Pons (tissue), 1 donor: ENCODE measurements at regions not wholly inside any gene's neighbourhood (a gene's known extent, or its start where the extent isn't known, plus 50 kb on each side); places are given as distances from the start of the nearest gene placed in this dataset.
"Not testable (repeated sequence)": the region's sequence is repeated elsewhere in the genome, so short reads cannot be mapped to it uniquely, and the experiment has no call there.

Source experiments
- DNase-seq: peaks from one replicate; pipeline ENCODE4 v3.0.0-alpha.2; 2016; ENCODE audit warnings: low spot score

DNA sequence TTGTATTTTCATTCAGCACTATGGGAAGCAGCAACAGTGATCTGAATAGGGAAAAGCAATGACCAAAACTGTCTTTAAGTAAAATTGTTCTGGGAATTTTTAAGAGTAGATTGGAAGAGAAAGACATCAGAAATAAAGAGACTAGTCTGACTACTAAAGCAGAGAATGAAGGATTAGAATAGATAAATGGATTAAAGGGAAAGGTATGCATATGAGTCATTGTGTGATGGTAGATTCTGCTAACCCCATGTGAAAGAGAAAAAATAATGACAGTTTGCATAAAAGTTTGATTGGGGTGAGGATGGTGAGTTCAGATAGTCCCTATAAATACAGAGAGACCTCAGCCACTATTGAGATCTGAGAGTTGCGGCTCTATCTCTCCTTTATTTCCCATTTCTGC is 139.6 kb upstream of the DCC start:
- DNase-seq, result no peak

DNA sequence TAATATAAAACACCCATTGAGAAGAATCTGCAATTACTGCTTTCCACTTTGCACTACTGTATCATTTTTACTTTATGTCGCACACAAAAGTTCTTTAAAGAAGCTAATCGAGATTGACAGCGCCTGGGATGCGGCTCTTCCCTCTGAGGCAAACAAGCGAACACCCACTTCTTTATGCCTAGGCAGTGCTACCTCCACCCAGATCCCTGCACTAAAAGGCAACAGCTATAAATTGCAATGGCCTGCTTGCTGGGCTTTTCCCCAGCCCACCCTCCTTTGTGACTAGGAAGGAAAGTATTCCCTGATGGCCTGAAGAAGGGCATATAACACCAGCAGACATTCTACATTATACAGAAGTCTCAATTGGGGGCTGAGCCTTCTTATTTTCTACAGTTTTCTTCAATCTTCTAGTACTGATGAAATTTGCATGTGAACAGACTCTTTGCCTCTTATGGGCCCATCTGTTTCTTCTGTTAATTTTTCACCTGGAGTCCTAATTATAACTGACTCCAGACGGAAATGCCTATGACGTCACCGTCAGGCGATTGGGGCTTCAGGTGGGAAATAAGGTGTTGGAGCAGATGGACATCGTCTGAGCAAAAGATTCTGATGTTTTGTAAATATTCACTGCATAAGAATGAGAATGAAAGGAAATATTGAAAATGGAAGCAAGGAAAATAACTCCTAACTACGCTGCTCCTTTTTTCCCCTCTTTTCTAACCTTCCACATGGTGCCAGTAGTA is 138.9 kb upstream of the DCC start:
- no peak for DNase-seq

DNA sequence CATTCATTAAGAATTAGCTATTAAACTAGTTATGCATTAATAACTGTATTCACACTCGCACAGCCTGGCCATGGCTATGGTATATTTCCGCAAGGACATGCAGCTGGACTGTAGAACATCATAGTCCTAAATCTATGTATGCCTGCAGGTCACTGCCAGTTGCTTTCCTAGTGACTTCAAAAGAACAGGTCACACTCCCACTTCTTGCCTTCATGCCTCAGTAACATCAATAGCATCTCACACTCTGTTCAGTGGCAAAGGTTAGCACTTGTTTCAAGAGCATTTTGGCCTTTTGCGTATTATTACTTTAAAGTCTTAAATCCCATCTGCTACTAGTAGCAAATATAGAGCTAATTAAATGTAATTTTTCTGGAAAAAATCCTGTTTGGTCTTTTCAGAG is 131.4 kb upstream of the DCC start:
- no peak for DNase-seq

DNA sequence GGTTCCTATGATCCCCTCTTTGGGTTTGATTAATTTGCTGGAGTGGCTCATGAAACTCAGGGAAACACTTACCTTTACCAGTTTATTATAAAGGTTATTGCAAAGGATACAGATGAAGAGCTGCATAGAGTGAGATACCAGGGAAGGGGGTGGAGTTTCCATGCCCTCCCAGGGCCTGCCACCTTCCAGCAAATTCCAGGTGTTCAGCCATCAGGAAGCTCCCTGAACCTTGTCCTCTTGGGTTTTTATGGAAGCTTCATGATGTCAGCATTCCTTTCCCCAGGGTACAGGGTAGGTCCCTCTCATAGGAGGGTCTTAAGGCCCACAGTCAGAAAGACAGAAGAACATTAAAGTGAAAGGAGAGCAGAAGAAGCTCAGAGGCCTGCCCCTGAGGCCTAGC is 123.9 kb upstream of the DCC start:
- no peak for DNase-seq

DNA sequence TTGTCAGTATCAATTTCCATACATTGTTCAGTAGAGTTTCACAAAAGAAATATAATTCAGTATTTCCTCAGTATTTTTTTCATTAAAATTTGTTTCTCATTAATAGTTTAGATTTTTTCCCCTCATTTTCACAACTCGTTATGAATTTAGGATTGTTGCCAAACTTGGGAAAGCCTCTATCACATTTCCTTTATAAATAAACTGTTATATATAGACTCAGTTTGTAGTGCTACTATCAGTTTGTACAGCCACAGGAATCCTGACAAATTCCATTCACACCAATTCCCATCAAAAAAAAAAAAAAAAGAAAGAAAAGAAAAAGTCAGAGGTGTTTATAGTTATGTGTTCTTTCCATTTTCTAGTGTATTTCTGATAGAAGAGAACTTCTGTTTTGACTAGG is 123.3 kb upstream of the DCC start:
- no peak for DNase-seq

DNA sequence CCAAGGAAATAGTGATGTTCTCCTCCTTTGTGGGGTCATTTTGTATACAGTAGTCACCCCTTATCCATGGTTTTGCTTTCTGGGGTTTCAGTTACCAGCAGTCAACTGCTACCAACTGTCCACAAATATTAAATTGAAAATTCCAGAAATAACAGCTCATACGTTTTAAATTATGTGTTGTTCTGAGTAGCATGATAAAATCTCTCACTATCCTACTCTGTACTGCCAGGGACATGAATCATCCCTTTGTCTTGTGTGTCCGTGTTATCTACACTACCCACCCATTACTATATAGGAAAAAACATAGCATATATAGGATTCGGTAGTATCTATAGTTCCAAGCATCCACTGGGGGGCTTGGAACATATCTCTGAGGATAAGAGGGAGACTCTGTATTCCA is 120.9 kb upstream of the DCC start:
- DNase-seq, result no peak

DNA sequence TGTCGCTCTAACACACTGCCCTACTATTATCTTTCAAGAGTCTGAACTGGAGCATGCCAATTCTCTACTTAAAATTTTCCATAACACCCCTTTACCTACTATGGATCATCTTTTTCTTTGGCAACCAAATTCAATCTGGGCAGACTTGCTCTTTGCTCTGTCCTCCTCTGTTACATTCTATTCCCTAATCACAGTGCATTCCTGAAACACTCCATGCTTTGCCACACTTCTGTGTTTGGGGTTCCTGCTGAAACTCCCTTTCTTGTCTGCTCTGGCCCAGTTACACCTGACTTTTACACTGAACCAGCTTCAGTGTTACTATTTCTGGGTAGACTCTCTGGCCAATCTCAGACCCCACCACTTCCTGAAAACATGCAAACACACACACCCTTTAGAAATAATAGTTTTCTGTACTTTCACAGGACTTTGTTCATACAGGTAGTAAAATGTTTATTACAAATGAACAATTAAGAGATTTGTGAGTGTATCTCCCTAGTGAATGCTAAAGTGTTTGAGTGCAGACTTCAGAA is 119.9 kb upstream of the DCC start:
- no peak for DNase-seq

DNA sequence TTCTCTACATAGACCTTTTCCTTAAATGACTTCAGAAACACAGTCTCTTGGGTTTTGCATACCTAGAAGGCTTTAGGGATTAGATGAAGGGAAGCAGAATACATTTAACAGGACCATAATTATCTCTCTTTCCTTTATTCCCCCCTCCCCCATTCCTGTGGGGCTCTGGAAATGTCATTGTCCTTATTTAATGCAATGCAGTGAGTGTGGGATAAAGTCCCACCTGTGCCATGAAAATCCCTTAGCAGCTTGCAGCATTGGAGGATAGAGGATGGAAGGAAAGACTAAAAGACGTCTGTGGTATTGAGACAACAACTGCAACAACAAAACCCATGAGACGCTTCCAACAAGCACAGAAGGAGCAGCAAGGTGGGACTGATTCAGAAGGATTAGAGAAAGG is 117.8 kb upstream of the DCC start:
- no peak for DNase-seq

DNA sequence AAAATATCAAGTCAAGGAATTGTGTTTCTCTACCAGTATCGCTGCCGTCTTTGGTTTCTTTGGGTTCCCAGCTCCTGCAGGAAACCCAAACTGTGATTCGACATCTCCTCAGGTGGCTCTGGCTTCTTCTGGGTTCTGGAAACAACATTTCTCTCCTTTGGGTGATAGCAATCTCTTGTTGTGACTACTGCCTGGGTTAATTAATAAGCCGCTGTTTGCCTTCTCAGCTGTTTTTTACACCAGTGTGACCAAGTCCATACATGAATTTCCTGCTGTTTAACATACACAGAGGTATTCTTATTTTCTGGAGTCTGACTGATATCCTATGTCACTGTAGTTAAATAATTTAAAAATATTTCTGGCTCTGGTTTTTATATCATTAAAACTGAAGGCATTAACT is 112.5 kb upstream of the DCC start:
- DNase-seq, result no peak

DNA sequence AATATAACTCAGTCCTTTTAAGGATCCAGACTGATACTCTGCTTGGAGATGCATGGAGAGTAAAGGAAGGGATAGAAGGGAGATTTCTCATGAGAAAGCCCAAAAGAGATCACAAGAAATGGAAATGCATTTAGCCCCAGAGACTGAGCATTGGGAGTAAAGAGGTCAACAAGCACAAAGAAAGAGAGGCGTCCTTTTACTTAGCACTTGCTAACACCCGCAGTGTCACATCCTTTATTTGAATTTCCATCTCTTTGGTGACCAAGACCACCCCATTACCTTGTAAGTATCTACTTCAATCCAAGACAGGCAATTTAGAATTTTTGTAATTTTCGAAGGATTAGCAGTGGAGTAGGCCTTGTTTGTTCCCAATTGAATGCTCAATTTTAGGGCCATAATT is 111.8 kb upstream of the DCC start:
- DNase-seq, result no peak

DNA sequence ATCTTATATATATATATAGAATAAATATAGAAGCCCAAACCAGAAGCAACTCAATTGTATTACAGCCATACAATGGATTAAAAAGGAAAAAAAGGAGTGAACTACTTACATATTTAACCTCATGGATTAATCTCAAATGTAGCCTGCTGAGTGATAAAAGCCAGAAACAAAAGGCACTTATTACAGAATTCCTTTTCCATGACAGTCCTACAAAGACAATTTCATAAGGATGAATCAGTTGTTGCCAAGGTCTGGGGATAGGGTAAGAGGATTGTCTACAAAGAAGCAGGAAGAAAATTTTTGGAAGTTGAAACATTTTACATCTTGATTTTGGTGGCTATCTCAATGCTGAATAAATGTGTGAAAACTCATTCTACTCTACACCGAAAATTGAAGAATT is 103.9 kb upstream of the DCC start:
- DNase-seq, result no peak

DNA sequence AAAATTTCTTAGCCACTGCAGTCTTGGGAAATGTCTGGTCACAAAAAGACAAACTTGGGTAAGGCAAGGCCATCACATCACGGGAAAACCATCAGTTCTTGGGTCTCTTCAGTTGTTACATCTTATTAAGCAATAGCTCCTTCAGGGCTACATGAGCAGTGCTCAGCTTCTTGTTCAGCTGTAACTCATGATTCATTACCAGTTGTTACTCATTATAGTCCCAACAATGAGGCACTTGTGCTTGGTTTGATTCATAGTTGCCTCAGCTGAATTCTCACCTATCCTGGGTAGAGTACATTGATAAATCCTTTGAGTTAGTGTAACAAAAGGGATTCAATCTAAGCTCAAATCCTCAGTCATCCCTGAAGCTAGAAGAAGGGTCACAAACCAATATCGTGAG is 102.4 kb upstream of the DCC start:
- DNase-seq, result no peak

DNA sequence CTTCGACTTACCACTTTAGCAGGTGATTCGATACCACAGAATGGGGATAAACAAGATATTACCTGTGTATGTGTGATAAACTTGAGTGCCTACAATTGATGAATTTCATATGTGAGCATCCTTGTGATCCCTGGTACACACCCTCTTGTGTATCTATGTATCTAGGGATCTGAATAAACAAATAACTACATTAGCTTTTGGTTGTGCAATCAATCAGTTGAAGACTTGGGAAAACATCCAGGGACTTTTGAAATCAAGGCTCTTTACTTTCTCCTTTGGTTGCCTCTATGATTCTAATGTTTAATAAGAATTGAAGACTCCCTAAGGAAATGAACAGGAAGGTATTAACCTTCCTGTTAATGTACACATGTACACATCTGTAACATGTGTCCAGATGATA is 97.3 kb upstream of the DCC start:
- no peak for DNase-seq

DNA sequence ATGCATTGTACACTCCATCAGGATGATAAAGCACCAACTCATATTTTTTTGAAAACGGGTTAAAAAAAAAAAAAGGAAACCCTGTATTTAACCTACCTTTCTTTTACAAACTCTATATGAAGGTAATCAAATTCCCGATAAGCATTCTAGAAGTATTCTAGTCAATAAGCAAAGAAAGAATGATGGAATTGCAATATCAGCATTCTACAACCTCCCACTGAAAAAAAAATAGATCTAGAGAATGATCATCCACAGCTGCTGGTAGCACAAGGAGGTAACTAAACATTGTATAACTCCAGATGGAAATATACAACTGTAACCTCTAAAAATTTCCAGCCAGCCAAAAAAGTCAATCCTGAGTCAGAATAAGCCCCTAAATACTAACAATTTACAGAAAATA is 95.3 kb upstream of the DCC start:
- no peak for DNase-seq

DNA sequence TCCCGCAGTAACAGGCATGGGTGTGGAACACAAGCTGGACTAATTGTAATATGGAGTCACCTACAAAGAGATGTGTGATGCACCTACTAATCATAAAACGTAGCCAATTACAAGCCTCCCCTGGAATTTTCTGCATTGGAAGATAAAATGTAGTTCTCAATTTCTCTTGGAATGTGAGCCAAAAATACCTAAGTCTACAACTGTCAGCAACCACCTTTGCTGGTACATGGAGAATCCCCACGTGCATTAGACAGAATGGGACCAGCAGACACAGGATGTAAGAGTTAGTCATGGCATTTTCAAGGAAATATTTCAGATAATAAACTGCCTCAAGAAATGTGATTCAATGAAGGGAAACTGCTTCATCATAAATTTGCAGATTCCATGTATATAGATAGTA is 85.6 kb upstream of the DCC start:
- no peak for DNase-seq

DNA sequence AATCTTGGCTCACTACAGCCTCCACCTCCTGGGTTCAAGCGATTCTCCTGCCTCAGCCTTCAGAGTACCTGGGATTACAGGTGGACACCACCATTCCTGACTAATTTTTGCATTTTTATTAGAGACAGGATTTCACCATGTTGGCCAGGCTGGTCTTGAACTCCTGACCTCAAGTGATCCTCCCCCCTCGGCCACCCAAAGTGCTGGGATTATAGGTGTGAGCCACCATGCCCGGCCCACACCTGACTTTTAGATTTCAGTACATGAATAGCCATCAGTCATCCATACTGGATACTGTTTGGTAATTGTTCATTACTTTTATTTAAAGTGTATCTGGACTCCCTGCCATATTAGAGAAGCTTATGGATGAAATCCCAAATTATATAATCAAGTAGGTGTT is 82.6 kb upstream of the DCC start:
- DNase-seq, result not testable (repeated sequence)

DNA sequence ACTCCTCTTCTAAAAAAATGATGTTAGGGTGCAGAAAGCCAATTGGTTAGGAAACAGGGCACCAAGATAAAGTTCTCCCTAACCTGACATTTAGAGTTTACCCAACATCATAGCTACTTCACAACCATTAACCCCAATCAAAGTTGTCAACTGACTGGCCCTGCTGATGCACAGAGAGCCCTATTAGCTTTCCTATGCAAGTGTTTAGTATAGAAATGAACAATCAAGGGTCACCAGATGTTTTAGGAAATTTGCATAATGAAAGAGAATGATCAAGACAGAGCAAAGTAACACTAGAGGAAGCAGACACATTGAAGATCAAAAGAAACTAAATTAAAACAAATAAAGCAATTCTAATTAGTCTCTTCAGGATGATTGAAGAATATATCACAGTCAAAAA is 64.2 kb upstream of the DCC start:
- DNase-seq, result no peak

DNA sequence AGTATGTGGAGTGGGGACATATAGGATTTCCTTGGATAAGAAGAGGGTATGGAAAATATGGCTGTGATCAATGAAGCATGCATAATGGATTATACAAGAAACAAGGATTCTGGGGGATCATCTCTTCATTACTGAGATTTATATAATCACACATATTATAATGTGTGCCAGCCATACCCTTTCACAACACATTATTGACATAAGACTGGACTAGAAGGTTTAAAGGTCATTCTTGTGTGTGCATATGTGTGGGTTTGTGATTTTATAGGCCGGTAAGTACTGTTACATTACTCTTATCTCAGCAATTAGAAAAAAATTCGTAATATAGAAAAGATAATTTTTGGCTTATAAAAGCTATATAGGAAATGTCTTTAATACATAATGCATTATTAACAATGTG is 62.2 kb upstream of the DCC start:
- no peak for DNase-seq

DNA sequence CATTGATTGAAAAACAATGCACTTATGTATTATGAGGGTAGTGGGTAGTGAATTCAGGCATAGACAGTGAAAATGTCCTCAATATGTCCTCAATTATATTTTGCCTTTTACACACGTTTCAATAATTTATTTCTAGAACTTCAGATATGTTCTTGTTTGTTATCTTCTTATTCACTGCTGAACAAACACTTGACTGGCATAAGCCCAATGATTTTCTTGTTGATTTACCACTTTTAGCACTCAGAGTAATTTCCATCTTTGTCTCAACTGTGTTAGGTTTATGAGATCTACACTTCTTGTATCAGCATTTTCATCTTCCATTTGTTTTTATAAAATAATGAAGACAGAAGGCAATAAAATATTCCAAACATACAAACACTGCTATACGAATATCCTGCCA is 61.8 kb upstream of the DCC start:
- no peak for DNase-seq

DNA sequence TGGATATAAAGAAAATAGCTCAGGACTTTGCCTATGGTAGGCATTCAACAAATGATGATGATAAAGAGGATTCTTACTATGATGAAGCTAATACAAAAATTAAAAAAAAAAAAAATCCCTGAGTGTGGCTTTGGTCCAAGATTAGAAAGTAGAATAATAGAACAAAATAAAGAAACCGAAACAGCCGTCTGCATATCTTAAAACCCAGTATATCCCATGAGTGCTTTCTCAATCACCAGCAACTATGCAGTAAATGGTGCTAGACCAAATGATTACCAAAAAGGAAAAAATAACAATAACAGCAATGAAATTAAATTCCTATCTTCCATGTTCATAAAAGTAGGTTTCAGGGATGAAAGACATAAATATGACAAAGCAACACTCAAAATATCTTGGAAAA is 59.3 kb upstream of the DCC start:
- no peak for DNase-seq

DNA sequence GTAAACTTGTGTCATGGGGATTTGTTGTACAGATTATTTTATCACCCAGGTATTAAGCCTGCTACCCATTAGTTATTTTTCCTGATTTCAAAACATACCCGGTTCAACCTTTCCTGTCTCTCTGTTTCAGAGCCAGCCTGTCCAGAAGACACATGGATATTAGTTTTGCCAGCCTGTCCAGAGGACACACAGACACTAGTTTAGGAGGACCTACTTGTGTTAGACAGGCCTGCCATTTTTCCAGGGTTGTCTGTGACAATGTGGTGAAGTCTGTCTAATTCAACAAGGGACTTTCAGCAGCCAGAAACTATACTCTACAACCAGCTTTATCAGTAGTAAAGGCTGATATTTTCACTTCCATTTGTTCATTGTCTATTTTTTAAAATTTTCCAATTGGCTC is 56.1 kb upstream of the DCC start:
- no peak for DNase-seq

DNA sequence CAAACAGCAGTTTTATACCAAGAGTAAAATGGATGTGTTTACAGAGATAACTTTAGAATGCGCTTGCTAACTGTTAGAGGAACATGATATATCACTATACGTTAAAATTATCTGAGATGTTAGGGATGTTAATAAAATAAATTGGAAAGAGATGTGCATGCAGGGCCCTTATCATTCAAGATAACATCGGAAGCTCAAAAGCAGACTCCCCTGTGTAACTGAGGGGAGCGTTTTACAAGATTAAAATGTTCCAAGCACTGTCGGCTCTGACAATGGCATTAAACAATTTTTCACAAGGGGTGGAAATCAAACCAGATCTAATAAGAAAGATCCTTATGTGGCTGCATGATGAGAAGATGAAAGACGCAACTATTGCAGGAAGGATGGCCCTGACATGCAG is 53.3 kb upstream of the DCC start:
- DNase-seq, result no peak

DNA sequence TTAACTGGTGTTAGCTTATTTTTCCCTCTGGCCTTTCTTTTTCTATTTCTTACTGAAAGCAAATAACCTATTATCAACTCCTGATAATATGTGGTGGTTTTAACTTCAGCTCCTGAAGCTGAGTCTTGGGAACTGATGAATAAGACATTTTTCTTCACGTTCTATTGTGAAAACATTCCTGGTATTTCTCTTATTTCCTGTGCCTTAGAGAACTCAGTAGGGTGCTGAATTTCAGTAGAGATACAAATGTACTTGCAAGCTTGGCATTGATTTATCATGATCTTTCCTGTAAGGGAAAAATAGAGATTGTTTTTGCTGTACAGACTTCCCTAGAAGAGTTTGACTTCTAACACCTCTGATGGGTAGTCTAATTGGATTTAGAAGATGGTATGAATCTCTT is 52.8 kb upstream of the DCC start:
- DNase-seq, result no peak

DNA sequence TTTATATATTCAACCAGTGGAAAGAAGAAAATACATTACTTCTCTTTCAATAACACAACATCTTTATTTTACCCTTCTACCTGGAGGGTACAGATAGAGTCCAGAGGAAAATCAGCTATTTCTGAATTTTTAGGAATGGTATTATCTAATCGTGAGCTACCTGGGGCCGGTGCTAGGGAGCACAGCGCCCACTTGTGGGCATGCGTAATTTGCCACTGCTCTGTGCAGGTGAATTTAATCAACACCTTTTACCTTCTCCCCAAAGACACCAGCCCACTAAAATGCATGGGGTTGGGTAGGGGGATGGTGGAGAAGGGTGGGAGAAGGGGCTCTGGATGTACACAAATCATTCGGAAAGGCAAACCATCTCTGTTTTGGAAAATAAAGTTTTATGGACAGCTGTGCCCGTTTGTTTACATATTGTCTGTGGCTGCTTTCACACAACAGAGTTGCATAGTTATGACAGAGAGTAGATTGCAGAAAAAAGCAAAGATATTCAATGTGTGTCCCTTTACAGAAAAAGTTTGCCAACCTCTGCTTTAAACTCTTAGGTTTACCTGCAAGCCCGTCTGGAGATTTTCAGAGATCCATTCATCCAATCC is 51.5 kb upstream of the DCC start:
- no peak for DNase-seq
